ENCODE measurements at regions not wholly inside any gene's neighbourhood (a gene's known extent, or its start where the extent isn't known, plus 50 kb on each side); places are given as distances from the start of the nearest gene placed in this dataset.

- Histone ChIP-seq H3K4me3 (ENCODE audit: low read depth, low read length) (no peak overlapping the region), H3K27ac (no peak overlapping the region), H2AFZ (no peak overlapping the region), H3K4me1 (no peaks in the 10 kb centered on the region), H3K27me3 (ENCODE audit: control insufficient read depth, insufficient read depth, low read length) (no peaks in the 10 kb centered on the region), H3K4me2 (ENCODE audit: low read length) (no peak overlapping the region), H3K9me3 (ENCODE audit: control insufficient read depth, low read length) (no peaks in the 10 kb centered on the region), H3K9ac (no peak overlapping the region), H3K36me3 (ENCODE audit: control insufficient read depth, insufficient read depth, low read length) (no peaks in the 10 kb centered on the region), H3K79me2 (no peaks in the 10 kb centered on the region)
- TF ChIP-seq, protein P1, sequence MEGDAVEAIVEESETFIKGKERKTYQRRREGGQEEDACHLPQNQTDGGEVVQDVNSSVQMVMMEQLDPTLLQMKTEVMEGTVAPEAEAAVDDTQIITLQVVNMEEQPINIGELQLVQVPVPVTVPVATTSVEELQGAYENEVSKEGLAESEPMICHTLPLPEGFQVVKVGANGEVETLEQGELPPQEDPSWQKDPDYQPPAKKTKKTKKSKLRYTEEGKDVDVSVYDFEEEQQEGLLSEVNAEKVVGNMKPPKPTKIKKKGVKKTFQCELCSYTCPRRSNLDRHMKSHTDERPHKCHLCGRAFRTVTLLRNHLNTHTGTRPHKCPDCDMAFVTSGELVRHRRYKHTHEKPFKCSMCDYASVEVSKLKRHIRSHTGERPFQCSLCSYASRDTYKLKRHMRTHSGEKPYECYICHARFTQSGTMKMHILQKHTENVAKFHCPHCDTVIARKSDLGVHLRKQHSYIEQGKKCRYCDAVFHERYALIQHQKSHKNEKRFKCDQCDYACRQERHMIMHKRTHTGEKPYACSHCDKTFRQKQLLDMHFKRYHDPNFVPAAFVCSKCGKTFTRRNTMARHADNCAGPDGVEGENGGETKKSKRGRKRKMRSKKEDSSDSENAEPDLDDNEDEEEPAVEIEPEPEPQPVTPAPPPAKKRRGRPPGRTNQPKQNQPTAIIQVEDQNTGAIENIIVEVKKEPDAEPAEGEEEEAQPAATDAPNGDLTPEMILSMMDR (IDR thresholded peaks at IDR 0.05), result no peak
Measured at GRCh38 chr10:129329385-129330055, 137.5 kb upstream of the MGMT start.

DNA sequence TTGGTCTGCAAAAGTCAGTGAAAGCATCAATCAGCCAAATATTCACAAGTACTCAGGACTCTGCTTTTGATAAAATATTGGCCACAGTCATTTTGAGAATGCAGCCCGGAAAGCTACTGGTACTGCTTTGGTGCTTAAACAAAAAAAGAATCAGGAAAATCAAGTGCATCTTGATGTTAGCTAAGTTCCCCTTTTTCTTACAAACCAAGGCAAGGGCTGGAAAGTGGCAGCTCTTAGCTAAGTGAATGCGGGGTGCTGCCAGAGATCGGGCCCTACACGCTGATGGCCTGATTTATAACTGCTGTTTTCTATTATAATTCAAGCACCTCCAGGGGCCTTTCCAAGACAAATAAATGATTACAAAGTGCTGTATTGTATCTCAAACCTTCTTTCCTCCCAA is 136.8 kb upstream of the MGMT start:
- TF ChIP-seq, protein P1 (IDR thresholded peaks at IDR 0.05), result no peak
- H3K4me1 ChIP-seq, result no peaks in the 10 kb centered on the region
- H3K79me2 ChIP-seq, result no peaks in the 10 kb centered on the region
- no peaks in the 10 kb centered on the region for H3K27me3 ChIP-seq (ENCODE audit: control insufficient read depth, insufficient read depth, low read length)
- H3K9ac ChIP-seq, result no peak overlapping the region
- no peak overlapping the region for H3K27ac ChIP-seq
- H2AFZ ChIP-seq, result no peak overlapping the region
- H3K9me3 ChIP-seq (ENCODE audit: control insufficient read depth, low read length), result no peaks in the 10 kb centered on the region
- no peak overlapping the region for H3K4me2 ChIP-seq (ENCODE audit: low read length)
- no peak overlapping the region for H3K4me3 ChIP-seq (ENCODE audit: low read depth, low read length)
- no peaks in the 10 kb centered on the region for H3K36me3 ChIP-seq (ENCODE audit: control insufficient read depth, insufficient read depth, low read length)

- no peaks in the 10 kb centered on the region for H3K27me3 ChIP-seq (ENCODE audit: control insufficient read depth, insufficient read depth, low read length)
- no peaks in the 10 kb centered on the region for H3K79me2 ChIP-seq
- H2AFZ ChIP-seq, result no peak overlapping the region
- TF ChIP-seq, protein P1 (IDR thresholded peaks at IDR 0.05), result no peak
- H3K4me3 ChIP-seq (ENCODE audit: low read depth, low read length), result no peak overlapping the region
- H3K4me1 ChIP-seq, result no peaks in the 10 kb centered on the region
- no peak overlapping the region for H3K4me2 ChIP-seq (ENCODE audit: low read length)
- no peak overlapping the region for H3K27ac ChIP-seq
- H3K9me3 ChIP-seq (ENCODE audit: control insufficient read depth, low read length), result no peaks in the 10 kb centered on the region
- no peaks in the 10 kb centered on the region for H3K36me3 ChIP-seq (ENCODE audit: control insufficient read depth, insufficient read depth, low read length)
- no peak overlapping the region for H3K9ac ChIP-seq
Measured at GRCh38 chr10:129331207-129331838, 135.7 kb upstream of the MGMT start.

DNA sequence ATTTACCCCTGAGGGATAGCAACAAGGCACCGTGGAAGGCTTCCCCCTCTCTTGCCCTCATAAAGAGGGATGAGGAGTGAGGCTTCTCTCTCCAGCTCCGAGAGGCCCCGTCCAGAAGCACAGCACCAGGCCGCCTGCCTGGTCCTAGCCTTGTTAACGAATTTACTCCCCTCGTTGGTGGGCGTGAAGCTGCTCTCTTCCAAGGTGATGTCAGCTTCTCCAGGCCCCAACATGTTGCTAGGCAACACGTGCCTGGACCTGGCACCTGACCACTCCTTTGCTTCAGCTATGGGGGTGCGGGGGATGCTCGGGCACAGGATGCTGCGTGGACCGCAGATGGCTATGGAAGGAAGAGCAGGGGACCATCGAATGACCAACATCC is 135.2 kb upstream of the MGMT start:
- no peak overlapping the region for H3K4me2 ChIP-seq (ENCODE audit: low read length)
- H3K27me3 ChIP-seq (ENCODE audit: control insufficient read depth, insufficient read depth, low read length), result no peaks in the 10 kb centered on the region
- H3K9ac ChIP-seq, result no peak overlapping the region
- H3K27ac ChIP-seq, result no peak overlapping the region
- no peak overlapping the region for H2AFZ ChIP-seq
- TF ChIP-seq, protein P1 (IDR thresholded peaks at IDR 0.05), result no peak
- no peaks in the 10 kb centered on the region for H3K4me1 ChIP-seq
- no peaks in the 10 kb centered on the region for H3K9me3 ChIP-seq (ENCODE audit: control insufficient read depth, low read length)
- H3K79me2 ChIP-seq, result no peaks in the 10 kb centered on the region
- H3K4me3 ChIP-seq (ENCODE audit: low read depth, low read length), result no peak overlapping the region
- no peaks in the 10 kb centered on the region for H3K36me3 ChIP-seq (ENCODE audit: control insufficient read depth, insufficient read depth, low read length)

- H3K4me2 ChIP-seq (ENCODE audit: low read length), result no peak overlapping the region
- no peak overlapping the region for H2AFZ ChIP-seq
- no peak overlapping the region for H3K4me3 ChIP-seq (ENCODE audit: low read depth, low read length)
- H3K4me1 ChIP-seq, result no peaks in the 10 kb centered on the region
- H3K27me3 ChIP-seq (ENCODE audit: control insufficient read depth, insufficient read depth, low read length), result no peaks in the 10 kb centered on the region
- no peaks in the 10 kb centered on the region for H3K36me3 ChIP-seq (ENCODE audit: control insufficient read depth, insufficient read depth, low read length)
- no peak overlapping the region for H3K9ac ChIP-seq
- TF ChIP-seq, protein P1 (IDR thresholded peaks at IDR 0.05), result no peak
- no peaks in the 10 kb centered on the region for H3K79me2 ChIP-seq
- H3K9me3 ChIP-seq (ENCODE audit: control insufficient read depth, low read length), result no peaks in the 10 kb centered on the region
- no peak overlapping the region for H3K27ac ChIP-seq
Measured at GRCh38 chr10:129332476-129332875, 134.6 kb upstream of the MGMT start.

Data from parathyroid adenoma (tissue), 2 donors.